HG03442 (cell line): ENCODE measurements at regions not wholly inside any gene's neighbourhood (a gene's known extent, or its start where the extent isn't known, plus 50 kb on each side); places are given as distances from the start of the nearest gene placed in this dataset.

Source experiments
- ATAC-seq: cut with Tn5 transposase; IDR thresholded peaks from one replicate; pipeline ENCODE4 v1.9.1; 2021; ENCODE audit warnings: mild to moderate bottlenecking, moderate library complexity; ENCODE audit not compliant: unreplicated experiment

DNA sequence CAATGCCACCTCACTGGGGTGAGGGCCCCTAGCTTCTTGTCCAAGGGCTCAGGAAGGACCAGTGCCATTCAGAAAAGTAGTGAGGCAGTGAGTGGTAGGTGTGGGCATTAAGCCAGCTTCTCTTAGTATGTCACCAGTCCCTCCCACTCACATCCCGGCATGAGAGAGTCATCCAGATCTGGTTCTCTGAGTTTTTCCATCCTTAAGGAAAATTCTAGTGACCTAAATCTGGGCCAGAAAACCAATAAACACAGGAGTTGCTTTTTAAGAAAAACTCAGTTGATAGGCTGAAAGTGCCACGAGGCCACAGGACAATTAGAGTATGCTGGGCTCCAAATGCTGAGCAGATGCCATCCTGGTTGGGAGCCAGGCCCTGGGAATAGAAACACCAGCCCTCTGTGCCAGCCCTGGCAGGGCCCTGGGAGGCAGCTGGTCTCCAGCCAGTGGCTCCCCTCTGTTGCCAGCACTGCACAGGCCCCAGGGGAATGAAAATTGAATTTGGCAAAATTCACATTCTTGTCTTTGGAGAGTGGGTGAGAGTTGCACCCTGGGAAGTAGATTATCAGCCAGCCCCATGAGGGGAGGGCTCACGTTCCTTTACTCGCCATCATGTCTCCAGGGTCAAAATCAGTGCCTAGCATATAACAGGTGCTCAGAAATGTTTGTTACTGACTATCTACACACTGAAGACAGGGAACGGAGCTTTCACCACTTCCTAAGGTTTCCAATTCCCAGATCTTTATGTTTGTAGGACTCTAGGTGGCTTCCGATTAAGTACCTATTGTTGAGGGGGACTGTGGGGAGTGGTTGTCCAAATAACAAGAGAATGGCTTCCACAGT lies 52.8 kb downstream of the FAM43A start:
- no peak for ATAC-seq

DNA sequence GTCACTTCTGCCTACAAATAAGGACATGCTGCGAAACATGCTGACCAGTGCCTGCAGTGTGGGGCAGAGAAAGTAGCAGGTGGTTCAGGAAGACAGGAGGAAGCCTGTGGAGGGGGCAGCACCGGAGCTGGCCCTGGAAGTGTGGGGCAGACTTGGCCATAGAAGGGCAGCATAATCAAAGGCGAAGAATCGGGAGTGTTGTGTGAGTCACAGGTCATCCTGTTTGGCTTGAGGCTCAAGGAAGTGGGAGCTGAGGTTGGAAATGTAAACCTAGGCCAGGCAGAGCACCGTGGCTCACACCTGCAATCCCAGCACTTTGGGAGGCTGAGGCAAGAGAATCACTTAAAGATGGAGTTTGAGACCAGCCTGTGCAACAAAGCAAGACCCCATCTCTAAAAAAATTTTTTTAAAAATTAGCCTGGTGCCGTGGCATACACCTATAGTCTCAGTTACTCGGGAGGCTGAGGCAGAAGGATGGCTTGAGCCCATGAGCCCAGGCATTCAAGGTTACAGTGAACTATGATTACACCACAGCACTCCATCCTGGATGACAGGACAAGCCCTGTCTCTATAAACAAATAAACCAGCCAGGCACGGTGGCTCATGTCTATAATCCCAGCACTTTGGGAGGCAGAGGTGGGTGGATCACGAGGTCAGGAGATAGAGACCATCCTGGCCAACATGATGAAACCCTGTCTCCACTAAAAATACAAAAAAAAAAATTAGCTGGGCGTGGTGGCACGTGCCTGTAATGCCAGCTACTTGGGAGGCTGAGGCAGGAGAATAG lies 54.0 kb downstream of the FAM43A start:
- ATAC-seq: no peak

DNA sequence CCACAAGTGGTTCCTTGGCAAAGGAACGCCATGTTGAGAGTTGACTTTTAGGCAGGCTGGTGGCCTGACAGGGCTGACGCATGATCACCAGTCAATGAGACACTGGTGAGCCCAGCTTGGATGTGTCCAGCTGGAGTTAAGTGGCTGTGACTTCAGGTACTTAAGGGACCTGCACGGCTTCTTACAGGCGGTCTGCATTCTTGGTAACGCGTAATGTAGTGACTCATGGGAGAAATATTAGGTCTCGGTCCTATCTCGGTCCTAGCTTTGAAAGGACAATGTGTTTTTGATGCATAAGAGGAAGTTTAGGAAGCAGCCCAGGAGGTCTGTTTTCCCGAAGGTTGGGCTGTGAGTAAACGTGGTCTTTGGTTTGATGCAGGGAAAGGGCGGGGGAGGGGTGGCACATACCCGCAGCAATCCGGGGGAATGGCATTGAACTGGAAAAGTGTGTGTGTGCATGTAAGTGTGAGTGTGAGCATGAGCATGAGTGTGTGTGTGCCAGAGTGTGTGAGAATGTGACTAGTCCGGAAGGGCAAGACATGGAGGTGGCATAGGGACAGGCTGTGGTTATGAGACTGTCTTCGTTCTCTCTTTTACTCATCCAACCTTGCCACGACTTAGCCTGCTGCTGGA lies 55.3 kb downstream of the FAM43A start:
- ATAC-seq: no peak

DNA sequence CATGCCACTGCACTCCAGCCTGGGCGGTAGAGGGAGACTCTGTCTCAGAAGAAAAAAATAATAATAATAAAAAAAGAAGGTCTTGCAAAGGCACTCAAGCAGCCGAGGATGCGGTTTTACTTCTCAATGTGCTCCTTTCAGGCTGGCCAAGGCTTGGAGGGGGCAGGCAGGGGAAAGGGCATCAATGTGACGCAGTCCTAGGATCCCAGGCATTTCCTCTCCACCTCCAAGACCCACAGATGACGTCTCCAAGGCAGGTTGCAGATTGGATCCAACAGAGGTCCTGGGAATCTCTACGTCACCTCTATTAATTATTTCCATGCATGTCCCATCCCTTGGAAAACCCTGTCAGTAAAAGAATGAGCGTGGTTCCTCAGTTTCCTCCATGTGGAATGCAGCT lies 56.2 kb downstream of the FAM43A start:
- ATAC-seq: no peak

DNA sequence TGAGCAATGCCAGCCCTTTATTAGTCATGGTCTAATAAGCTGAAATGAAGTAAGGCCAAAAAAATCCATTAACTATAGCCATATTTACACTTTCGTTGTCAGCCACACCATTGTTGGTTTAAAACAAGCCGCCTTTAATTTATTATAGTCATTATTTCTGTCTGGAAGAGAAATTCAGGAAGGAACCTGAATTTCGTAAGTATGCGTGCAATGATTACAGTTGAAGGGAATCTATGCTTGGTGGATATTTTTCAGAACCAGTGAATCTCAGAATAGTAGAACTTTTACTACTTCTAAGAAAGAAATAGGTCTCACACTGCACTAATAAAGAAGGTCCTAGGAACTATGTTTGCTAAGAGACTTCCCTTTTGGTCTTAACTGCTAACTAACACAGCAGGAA lies 59.1 kb downstream of the FAM43A start:
- no peak for ATAC-seq

DNA sequence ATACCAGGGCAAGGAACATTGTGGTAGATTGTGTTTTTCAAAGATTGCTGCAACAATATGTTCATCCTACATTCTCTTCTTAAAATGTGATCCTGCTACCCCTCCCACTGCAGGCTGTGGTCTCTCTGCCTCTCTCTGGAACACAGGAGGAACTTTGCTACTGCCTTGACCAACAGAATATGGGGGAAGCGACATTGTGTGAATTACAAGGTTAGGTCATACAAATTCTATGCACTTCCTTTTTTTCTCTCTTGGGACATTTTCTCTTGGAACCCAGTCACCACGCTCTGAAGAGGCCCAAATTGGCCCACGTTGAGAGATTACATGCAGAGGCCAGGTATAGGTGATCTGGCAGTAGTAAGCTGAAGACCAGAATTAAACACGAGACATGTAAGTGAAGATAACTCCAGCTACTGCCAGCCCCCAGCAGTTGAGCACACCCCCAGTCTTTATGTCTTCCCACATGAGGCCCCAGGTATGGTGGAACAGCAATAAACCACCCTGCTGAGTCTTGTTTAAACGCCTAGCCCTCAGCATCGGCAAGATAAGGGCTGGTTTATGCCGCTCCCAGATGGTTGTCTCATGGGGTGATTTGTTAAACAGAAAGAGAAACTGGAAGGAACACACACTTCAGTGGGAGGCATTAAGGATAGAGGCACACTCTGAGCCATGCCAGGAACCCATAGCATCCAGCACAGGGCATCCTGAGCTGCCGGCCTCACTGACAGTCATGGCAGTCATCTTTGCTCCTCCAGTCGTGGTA lies 59.9 kb downstream of the FAM43A start:
- ATAC-seq: no peak

DNA sequence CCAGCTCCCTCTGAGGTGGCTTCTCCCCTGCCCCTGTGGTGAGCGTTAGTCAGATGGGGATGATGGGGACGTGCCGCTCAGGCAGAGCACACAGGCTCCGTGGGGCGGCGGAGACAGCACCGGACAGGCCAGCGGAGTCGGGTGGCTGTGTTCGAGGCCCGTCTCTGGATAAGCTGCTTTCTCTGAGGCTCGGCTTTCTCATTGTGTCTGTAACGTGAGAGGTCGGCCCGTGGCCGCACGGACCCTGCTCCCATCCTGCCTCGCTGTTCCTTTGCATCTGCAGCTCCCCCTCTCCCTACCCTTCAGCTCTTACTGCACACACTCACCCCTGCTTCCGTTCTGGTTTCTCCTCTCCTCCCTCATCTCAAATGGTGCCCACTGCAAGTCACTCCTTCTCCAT lies 62.5 kb downstream of the FAM43A start:
- no peak for ATAC-seq

DNA sequence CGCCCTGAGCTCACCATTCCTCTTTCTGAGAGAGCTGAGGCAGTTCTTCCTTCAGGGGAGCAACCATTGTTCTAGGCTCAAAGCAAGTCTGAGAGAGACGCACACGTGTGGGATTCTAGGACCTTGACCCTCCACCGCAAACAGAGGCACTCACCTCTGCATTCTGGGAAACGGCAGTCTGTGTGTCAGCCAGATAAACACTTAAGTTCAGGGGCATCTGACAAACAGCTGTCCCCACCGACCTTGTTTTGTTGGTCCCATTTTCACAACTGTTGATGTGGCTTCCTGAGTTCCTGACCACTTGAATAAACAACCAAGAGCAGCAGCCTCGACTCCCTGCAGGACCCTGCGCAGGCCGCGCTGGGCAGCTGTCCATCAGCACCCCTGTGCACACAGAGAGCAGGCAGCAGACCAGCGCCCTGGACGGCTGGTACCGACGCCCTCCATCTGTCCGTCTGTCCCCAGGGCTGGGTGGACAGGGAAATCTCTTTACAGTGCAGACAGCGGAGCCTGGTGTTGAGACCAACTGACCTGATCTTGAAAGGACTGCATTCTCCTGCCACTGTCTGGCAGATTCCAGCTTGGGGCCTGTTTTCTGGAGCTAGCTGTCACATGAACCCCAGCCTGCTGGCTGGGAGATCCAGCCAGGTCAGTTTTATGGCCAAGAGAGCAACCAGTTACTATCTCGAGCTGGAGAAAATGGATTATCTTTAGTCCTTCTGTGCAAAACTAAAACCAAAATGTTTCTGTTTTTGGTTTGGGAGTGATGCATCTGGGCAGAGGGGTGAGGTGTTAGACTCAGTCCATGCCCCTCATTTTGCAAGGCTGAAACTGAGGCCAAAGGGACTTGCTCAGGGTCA lies 64.2 kb downstream of the FAM43A start:
- no peak for ATAC-seq

DNA sequence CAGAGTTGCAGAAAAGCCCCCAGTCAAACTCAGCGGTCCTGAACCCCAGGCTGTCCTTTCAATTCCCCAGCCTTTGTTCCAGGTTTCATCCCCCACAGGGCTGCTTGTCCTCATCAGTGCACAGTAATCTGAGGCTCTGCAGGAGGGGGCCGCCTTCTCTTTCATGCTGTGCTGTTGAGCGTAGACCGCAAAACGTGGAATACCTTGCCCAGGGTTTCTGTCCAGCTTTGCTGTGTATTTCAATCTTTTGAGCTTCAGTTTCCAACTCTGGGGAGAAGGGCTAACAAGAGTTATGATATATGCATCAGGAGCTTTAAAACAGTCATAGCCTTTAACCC lies 64.8 kb downstream of the FAM43A start:
- ATAC-seq: no peak

DNA sequence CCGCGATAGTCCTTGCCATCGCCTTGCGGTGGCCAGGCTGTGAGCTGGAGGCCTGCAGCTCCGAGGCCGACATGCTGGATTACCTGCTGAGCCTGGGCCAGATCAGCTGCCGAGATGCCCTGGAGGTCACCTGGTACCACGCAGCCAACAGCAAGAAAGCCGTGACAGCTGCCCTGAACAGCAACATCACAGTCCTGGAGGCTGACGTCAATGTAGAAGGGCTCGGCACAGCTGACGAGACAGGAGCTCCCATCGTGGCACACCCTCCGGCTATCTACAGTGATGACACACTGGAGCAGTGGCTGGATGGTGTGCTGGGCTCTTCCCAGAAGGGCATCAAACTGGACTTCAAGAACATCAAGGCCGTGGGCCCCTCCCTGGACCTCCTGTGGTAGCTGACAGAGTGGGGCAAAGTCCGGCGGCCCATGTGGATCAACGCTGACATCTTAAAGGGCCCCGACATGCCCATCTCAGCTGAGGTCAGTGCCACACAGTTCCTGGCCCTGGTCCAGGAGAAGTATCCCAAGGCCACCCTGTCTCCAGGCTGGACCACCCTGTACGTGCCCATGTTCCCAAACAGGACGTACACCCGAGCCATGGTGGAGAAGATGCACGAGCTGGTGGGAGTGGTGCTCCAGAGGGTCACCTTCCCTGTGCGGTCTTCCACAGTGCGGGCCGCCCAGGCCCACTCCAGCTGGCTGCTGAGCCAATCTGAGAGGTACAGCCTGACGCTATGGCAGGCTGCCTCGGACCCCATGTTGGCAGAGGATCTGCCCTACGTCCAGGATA lies 70.2 kb downstream of the FAM43A start:
- no peak for ATAC-seq

DNA sequence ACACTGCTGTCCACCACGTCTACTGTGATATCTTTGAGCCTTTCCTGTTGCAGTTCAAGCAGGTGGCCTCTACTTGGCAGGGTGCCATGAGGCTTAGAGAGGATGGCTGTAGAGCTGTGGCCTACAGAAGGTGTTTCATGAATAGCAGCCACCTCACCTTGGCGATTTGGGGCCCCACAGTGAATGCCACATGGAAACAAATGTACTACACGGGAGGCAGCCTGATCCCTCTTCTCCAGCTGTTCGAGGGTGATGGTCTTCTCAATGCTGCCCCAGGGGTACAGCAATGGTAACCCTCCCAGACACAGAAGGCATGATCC lies 70.7 kb downstream of the FAM43A start:
- no peak for ATAC-seq

DNA sequence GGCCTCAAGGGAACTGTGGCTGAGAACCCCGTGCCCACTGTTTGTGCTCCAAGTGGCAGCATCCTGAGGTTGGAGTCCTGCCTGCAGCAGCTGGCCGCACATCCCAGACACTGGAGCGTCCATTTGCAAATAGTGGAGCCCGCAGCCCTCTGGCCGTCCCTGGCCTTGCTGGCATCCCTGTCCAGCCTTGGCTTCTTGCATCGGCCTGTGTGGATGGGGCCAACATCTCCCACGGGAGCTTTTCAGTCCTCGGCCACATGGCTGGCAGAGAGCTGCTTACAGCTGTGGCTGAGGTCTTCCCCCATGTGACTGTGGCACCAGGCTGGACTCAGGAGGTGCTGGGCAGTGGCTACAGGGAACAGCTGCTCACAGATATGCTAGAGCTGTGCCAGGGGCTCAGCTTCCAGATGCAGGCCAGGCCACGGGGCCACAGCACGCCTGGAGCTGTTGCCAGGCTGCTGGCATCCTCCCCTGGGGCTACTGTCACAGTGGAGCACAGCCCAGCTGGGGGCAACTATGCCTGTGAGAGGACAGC lies 71.2 kb downstream of the FAM43A start:
- no peak for ATAC-seq

DNA sequence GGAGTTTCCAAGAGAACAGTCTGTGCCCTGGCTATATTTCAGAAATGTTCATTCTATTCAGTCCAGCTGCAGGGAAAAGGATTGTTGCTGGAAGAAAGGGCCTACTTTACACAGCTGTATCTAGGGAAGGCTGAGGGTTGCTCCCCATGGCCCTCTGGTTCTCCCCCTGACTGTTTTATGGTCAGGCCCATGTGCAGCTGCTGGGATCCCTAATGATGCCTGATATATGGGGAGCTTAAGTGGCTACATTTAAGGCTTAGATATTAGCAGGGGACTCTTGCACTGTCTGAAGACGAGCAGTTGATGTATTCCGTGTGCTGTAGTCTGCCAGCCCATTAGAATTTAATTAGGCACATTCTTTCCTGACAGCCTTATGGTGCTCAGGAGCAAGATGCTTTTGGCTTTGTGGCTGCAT lies 72.0 kb downstream of the FAM43A start:
- ATAC-seq: no peak

DNA sequence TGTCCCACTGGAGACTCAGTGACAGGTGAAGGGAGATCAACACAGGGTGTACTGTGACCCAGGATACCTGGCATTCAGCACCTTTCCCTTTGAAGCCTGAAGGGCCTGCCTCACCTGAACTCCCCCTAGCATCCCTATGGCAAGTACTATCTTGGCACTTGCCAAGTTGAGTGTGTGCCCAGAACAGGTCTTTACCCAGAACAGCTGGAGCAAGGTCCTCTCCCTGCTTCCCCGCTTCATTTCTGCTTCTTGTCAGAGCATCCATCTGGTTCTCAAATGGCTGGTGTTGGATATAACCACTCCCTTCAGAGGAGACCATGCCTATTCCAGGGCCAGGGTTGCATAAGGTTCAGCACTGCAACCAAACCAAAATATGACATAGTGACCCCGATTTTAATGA lies 73.0 kb downstream of the FAM43A start:
- no peak for ATAC-seq

DNA sequence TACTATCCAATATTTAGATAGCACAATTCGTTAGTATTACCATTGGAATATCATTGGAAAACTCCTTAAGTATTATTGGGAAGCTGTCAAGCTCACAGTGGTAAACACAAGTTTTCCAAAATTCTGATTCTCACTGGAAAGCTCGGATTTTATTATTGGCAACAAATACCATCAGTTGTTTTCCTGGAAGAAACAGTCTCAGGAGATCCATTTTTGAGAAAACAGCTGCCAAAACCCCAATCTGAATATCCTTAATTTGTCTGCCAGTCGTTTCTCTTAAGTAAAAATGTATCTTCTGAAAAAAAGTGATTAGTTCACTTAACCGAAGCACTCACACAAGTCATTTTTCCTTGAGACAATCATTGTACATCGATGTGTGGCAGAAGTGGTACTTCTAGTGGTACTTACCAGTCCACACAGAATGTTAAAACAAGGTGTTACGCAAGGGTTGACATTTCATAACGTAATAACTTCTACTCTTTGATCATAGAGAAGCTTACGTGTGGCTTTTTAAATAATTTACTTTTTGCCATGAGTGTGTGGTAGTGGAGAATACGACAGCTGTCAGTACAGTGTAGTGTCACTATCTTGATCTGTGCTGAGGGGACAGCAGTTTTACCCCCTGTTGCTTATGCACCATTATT lies 74.9 kb downstream of the FAM43A start:
- no peak for ATAC-seq

DNA sequence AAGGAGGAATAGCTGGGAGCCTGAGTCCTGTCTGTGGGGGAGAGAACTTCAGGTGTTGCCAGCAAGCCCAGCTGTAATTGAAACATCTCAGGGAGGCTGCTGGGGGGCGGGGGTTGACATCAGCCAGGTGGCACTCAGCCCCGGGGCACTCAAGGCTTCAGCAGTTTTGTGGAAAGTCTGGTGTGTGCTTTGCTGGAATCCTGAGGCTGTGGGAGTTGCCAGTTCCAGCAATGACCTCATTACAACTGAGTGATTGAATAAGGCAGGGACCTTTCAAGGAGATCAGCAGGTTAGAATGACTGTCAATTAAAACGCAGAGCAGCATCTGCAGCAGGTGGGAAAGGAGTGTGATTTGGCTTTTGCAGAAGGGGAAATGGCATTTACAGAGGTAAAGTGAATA lies 75.7 kb downstream of the FAM43A start:
- ATAC-seq: no peak

DNA sequence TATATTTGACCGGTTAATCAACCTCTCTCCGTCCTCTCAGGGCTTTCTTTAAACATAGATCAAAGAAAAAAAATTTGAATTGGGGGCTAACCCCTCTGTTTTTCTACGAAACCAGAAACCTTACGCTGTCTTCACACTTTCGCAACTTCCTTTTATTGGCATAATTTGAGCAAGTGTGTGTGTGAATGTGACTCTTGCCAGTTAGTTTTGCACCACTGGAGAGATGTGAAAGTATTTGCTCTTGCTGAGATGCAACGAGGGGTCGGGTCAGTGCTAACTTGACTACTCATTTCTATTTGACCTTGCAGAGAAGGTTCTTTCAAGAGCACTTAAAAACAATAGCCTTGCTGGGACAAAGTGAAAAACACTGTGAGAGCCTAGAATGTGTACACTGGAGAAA lies 81.2 kb downstream of the FAM43A start:
- no peak for ATAC-seq

DNA sequence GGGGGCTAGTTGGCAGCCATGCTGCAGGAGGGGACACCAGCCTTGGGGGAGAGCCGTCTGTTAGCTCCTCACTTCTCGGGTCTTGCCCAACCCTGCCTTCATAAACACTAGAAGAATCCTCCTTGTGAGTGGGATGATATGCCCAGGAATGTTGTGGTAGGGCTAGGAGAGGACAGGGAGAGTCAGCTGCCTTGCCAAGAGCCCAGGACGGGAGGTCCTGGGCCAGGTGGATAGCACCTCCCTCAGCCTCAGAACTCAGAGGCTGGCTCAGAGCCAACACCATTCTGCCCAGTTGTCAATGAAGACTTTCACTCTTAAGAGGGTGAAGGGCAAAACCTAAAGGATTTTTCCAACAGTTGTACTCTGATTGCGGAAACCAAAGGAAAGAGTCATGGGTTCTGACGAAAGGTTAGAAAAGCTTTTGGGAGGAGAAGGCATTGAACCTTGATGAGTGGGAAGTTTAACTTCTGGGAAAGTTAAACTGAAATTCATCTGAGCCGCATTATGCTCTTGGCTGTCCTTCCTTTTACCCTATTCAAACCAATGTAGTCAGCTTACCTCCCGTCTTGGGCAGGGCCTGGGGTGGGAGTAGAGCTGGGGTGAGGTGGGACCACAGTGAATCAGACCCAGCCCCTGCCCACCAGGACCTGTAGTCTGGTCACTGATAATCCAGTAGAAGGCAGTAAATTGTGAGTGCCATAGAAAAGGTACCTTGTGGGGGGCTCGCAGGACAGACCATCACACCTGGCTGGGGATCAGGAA lies 81.9 kb downstream of the FAM43A start:
- no peak for ATAC-seq
